GM23248 (cell line): ENCODE measurements at regions not wholly inside any gene's neighbourhood (a gene's known extent, or its start where the extent isn't known, plus 50 kb on each side); places are given as distances from the start of the nearest gene placed in this dataset.

Experiments
- EZH2 ChIP-seq: fragments of 200-600 bp; sonication (generic); IDR thresholded peaks from 2 replicates; pipeline ENCODE4 v1.6.1; 2018; ENCODE audit warnings: antibody characterized with exemption, mild to moderate bottlenecking; ENCODE audit not compliant: insufficient read depth, poor library complexity, severe bottlenecking
- EZH2phosphoT487 ChIP-seq: fragments of 200-600 bp; sonication (generic); IDR thresholded peaks from 2 replicates; pipeline ENCODE4 v1.6.1; 2018; ENCODE audit warnings: antibody characterized with exemption, moderate library complexity, mild to moderate bottlenecking, low read depth; ENCODE audit not compliant: insufficient read depth

- TF ChIP-seq EZH2, result no peak
- no peak for TF ChIP-seq EZH2phosphoT487
These were observed 696.5 kb downstream of the TDRD15 start for GRCh38 chr2:21820271-21820670.
